ENCODE measurements at regions not wholly inside any gene's neighbourhood (a gene's known extent, or its start where the extent isn't known, plus 50 kb on each side); places are given as distances from the start of the nearest gene placed in this dataset.
A peak's percentile ranks its signal among the peaks of the same experiment; 100 is the strongest.

- WGBS, 3 donors, result 48 to 86% (median 85%) methylated on average over 1 of the region's 1 CpG
- H3K36me3 ChIP-seq (ENCODE audit: control insufficient read depth in 3 of 3, insufficient read depth in 2 of 3, low read depth in 1 of 3, low read length in 3 of 3), result no peaks in the 10 kb centered on the region
- no peak for DNase-seq
- no peaks in the 10 kb centered on the region for H3K4me1 ChIP-seq (ENCODE audit: control insufficient read depth in 3 of 3, insufficient read depth in 2 of 3, low read depth in 1 of 3, low read length in 2 of 3)
- FAIRE-seq, result no peak
- H3K9me3 ChIP-seq (ENCODE audit: control insufficient read depth in 2 of 2, insufficient read depth in 1 of 2, low read depth in 1 of 2, low read length in 1 of 2), result no peaks in the 10 kb centered on the region
- H3K27me3 ChIP-seq (ENCODE audit: control insufficient read depth in 3 of 3, insufficient read depth in 3 of 3, low read length in 3 of 3), result no peaks in the 10 kb centered on the region
- H3K4me3 ChIP-seq (ENCODE audit: low read depth in 1 of 3, low read length in 3 of 3), result no peak overlapping the region
- no peak overlapping the region for H3K27ac ChIP-seq (ENCODE audit: low read depth in 1 of 3, low read length in 2 of 3)
Observed at GRCh38 chr3:43201581-43201980, 84.8 kb upstream of the SNRK start.

- Histone ChIP-seq H3K36me3 (ENCODE audit: control insufficient read depth in 3 of 3, insufficient read depth in 2 of 3, low read depth in 1 of 3, low read length in 3 of 3) (no peaks in the 10 kb centered on the region), H3K9me3 (ENCODE audit: control insufficient read depth in 2 of 2, insufficient read depth in 1 of 2, low read depth in 1 of 2, low read length in 1 of 2) (no peaks in the 10 kb centered on the region), H3K4me3 (ENCODE audit: low read depth in 1 of 3, low read length in 3 of 3) (no peak overlapping the region), H3K4me1 (ENCODE audit: control insufficient read depth in 3 of 3, insufficient read depth in 2 of 3, low read depth in 1 of 3, low read length in 2 of 3) (peaks cover 0 to 4% (median 2%) of the 10 kb centered on the region in 3 donors), H3K27ac (ENCODE audit: low read depth in 1 of 3, low read length in 2 of 3) (no peak overlapping the region), H3K27me3 (ENCODE audit: control insufficient read depth in 3 of 3, insufficient read depth in 3 of 3, low read length in 3 of 3) (no peaks in the 10 kb centered on the region)
- WGBS, 3 donors, result 77 to 80% (median 79%) methylated on average over 3 of the region's 3 CpGs
- DNase-seq (no peak), FAIRE-seq (no peak)
Observed at GRCh38 chr3:43199645-43200306, 86.6 kb upstream of the SNRK start.

DNA sequence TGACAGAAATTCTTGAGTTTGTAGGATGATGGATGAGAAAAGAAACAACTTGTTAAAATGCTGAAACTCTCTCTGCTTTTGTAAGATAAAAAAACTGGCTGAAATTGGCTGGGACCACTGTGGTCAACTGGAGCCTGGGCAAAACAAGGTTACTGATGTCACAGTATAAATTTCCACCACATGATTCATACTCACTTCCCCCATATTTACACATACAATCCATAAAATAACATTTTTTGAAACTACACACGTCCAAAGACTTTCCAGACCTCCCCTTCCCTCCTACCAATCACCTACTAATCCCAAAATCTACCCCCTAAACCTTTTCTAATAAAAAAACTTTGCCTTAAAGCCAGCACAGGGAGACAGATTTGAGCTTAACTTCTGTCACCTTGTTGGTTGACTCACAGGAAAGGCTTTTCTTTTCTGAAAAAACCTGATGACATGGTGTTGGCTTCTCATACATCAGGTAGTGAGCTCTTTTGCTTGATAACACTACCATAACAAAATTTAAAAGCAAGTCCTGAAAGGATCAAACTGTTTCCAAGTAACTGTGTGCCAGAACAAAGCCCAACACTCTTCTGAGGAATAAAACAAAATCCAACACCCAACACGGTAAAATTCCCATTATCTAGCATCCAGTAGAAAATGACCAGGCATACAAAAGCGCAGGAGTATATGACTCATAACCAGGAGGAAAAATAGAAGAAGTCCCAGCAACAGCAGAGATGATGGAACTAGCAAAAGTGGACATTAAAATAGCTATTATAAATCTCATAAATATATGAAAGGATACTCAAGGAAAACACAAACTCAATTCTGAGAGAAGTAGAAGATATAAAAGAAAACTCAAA, 87.3 kb upstream of the SNRK start:
- no peak overlapping the region for H3K4me3 ChIP-seq (ENCODE audit: low read depth in 1 of 3, low read length in 3 of 3)
- no peak overlapping the region for H3K27ac ChIP-seq (ENCODE audit: low read depth in 1 of 3, low read length in 2 of 3)
- no peak for DNase-seq
- 87 to 91% (median 90%) methylated on average over 3 of the region's 3 CpGs for WGBS, 3 donors
- no peaks in the 10 kb centered on the region for H3K27me3 ChIP-seq (ENCODE audit: control insufficient read depth in 3 of 3, insufficient read depth in 3 of 3, low read length in 3 of 3)
- no peaks in the 10 kb centered on the region for H3K9me3 ChIP-seq (ENCODE audit: control insufficient read depth in 2 of 2, insufficient read depth in 1 of 2, low read depth in 1 of 2, low read length in 1 of 2)
- no peak for FAIRE-seq
- peaks cover 0 to 11% (median 7%) of the 10 kb centered on the region in 3 donors for H3K4me1 ChIP-seq (ENCODE audit: control insufficient read depth in 3 of 3, insufficient read depth in 2 of 3, low read depth in 1 of 3, low read length in 2 of 3)
- no peaks in the 10 kb centered on the region for H3K36me3 ChIP-seq (ENCODE audit: control insufficient read depth in 3 of 3, insufficient read depth in 2 of 3, low read depth in 1 of 3, low read length in 3 of 3)

DNA sequence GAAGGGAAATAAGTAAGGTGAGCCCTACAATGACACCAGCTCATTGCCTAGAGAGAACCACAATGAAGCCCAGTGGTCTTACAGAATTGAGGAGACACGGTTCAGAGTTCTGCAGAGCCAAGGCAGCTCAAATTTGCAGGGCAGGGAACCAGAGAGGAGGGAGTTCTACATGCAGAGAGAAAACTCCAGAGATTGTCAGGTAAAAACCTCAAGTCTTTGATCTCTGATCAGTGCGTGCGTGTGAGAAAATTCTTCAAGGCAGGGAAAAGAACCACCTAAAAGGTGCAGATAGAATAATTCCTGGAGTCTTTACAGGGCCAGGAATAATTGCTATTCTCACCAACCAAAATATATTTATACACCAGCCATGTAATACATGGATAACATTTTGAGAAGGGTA, 88.0 kb upstream of the SNRK start:
- Histone ChIP-seq H3K4me1 (ENCODE audit: control insufficient read depth in 3 of 3, insufficient read depth in 2 of 3, low read depth in 1 of 3, low read length in 2 of 3) (peaks cover 0 to 14% (median 11%) of the 10 kb centered on the region in 3 donors), H3K4me3 (ENCODE audit: low read depth in 1 of 3, low read length in 3 of 3) (no peak overlapping the region), H3K27ac (ENCODE audit: low read depth in 1 of 3, low read length in 2 of 3) (no peak overlapping the region), H3K27me3 (ENCODE audit: control insufficient read depth in 3 of 3, insufficient read depth in 3 of 3, low read length in 3 of 3) (no peaks in the 10 kb centered on the region), H3K36me3 (ENCODE audit: control insufficient read depth in 3 of 3, insufficient read depth in 2 of 3, low read depth in 1 of 3, low read length in 3 of 3) (no peaks in the 10 kb centered on the region), H3K9me3 (ENCODE audit: control insufficient read depth in 2 of 2, insufficient read depth in 1 of 2, low read depth in 1 of 2, low read length in 1 of 2) (no peaks in the 10 kb centered on the region)
- FAIRE-seq (no peak), DNase-seq (no peak)
- 76 to 93% (median 81%) methylated on average over 3 of the region's 3 CpGs for WGBS, 3 donors

DNA sequence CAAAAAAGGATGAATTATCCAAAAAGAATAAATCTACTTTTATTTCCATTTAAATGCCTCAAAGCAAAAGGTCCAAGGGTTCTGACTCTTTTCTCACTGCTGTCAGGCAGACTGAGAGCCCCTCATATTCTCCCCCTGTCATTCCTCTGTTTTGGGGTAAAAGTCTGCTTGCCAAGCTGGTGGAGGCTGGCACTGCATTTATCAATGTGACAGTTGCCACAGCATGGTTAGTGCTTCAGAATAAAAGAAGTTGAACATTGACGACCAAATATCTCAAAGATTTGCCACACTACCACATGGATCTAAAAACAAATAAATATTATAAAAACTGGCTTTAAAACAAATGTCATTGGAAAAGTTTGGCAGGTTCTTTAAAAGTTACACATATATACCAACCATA, 89.2 kb upstream of the SNRK start:
- no peak overlapping the region for H3K27ac ChIP-seq (ENCODE audit: low read depth in 1 of 3, low read length in 2 of 3)
- peaks cover 0 to 14% (median 11%) of the 10 kb centered on the region in 3 donors for H3K4me1 ChIP-seq (ENCODE audit: control insufficient read depth in 3 of 3, insufficient read depth in 2 of 3, low read depth in 1 of 3, low read length in 2 of 3)
- no peak overlapping the region for H3K4me3 ChIP-seq (ENCODE audit: low read depth in 1 of 3, low read length in 3 of 3)
- no peak for DNase-seq
- no peak for FAIRE-seq
- no peaks in the 10 kb centered on the region for H3K36me3 ChIP-seq (ENCODE audit: control insufficient read depth in 3 of 3, insufficient read depth in 2 of 3, low read depth in 1 of 3, low read length in 3 of 3)
- H3K27me3 ChIP-seq (ENCODE audit: control insufficient read depth in 3 of 3, insufficient read depth in 3 of 3, low read length in 3 of 3), result no peaks in the 10 kb centered on the region
- no peaks in the 10 kb centered on the region for H3K9me3 ChIP-seq (ENCODE audit: control insufficient read depth in 2 of 2, insufficient read depth in 1 of 2, low read depth in 1 of 2, low read length in 1 of 2)
- WGBS, 3 donors, result 52 to 65% (median 54%) methylated on average over 1 of the region's 1 CpG

- FAIRE-seq (no peak), DNase-seq (no peak)
- 70 to 80% (median 79%) methylated on average over 6 of the region's 6 CpGs for WGBS, 3 donors
- H3K4me1 ChIP-seq (ENCODE audit: control insufficient read depth in 3 of 3, insufficient read depth in 2 of 3, low read depth in 1 of 3, low read length in 2 of 3), result peaks cover 0 to 14% (median 11%) of the 10 kb centered on the region in 3 donors
- no peaks in the 10 kb centered on the region for H3K36me3 ChIP-seq (ENCODE audit: control insufficient read depth in 3 of 3, insufficient read depth in 2 of 3, low read depth in 1 of 3, low read length in 3 of 3)
- no peaks in the 10 kb centered on the region for H3K27me3 ChIP-seq (ENCODE audit: control insufficient read depth in 3 of 3, insufficient read depth in 3 of 3, low read length in 3 of 3)
- no peak overlapping the region for H3K4me3 ChIP-seq (ENCODE audit: low read depth in 1 of 3, low read length in 3 of 3)
- no peaks in the 10 kb centered on the region for H3K9me3 ChIP-seq (ENCODE audit: control insufficient read depth in 2 of 2, insufficient read depth in 1 of 2, low read depth in 1 of 2, low read length in 1 of 2)
- no peak overlapping the region for H3K27ac ChIP-seq (ENCODE audit: low read depth in 1 of 3, low read length in 2 of 3)
Observed at GRCh38 chr3:43196721-43197120, 89.6 kb upstream of the SNRK start.

GRCh38 chr3:43195115-43195498, 89.2 kb upstream of the POMGNT2 start:
- DNase-seq (no peak), FAIRE-seq (no peak)
- Histone ChIP-seq H3K9me3 (ENCODE audit: control insufficient read depth in 2 of 2, insufficient read depth in 1 of 2, low read depth in 1 of 2, low read length in 1 of 2) (no peaks in the 10 kb centered on the region), H3K4me1 (ENCODE audit: control insufficient read depth in 3 of 3, insufficient read depth in 2 of 3, low read depth in 1 of 3, low read length in 2 of 3) (peaks cover 0 to 18% (median 11%) of the 10 kb centered on the region in 3 donors), H3K27me3 (ENCODE audit: control insufficient read depth in 3 of 3, insufficient read depth in 3 of 3, low read length in 3 of 3) (no peaks in the 10 kb centered on the region), H3K4me3 (ENCODE audit: low read depth in 1 of 3, low read length in 3 of 3) (no peak overlapping the region), H3K36me3 (ENCODE audit: control insufficient read depth in 3 of 3, insufficient read depth in 2 of 3, low read depth in 1 of 3, low read length in 3 of 3) (no peaks in the 10 kb centered on the region), H3K27ac (ENCODE audit: low read depth in 1 of 3, low read length in 2 of 3) (peak overlapping the region in 1 of 3 donors; percentile 65)
- 63 to 77% (median 76%) methylated on average over 3 to 4 of the region's 4 CpGs for WGBS, 3 donors

DNA sequence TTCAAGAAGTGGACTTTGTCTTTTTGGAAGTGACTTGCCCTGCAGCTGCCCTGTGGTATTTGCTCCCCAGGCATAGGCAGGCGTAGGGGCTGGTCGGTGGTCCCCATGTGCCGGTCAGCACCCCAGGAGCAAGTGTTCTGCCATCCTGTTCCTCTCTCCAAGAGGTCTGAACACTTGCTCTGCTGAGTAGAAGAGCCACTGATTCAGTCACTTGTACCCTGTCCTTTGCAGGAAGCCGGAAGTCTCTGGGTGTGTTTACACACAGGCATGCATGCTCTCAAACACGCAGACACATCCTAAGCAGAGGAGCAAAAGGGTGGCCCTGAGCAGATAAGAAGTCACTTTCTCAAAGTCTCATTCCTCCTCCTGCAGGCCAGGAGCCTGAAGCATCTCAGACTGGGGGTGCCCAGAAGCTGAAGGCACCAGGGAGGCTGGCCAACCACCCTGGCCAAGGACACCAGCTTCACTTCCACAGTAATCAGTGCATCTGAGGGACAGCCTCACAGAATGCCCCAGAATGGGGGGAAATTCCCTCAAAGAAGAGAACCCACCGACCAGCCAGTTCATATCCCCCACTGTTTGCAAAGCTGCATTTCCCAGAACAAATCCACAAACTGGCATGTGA, 88.7 kb upstream of the POMGNT2 start:
- DNase-seq (peak; percentile 80 to 89), FAIRE-seq (no peak)
- Histone ChIP-seq H3K9me3 (ENCODE audit: control insufficient read depth in 2 of 2, insufficient read depth in 1 of 2, low read depth in 1 of 2, low read length in 1 of 2) (no peaks in the 10 kb centered on the region), H3K36me3 (ENCODE audit: control insufficient read depth in 3 of 3, insufficient read depth in 2 of 3, low read depth in 1 of 3, low read length in 3 of 3) (no peaks in the 10 kb centered on the region), H3K4me3 (ENCODE audit: low read depth in 1 of 3, low read length in 3 of 3) (no peak overlapping the region), H3K27ac (ENCODE audit: low read depth in 1 of 3, low read length in 2 of 3) (peak overlapping the region; percentile 64 to 83 (median 74)), H3K4me1 (ENCODE audit: control insufficient read depth in 3 of 3, insufficient read depth in 2 of 3, low read depth in 1 of 3, low read length in 2 of 3) (peaks cover 0 to 20% (median 11%) of the 10 kb centered on the region in 3 donors), H3K27me3 (ENCODE audit: control insufficient read depth in 3 of 3, insufficient read depth in 3 of 3, low read length in 3 of 3) (no peaks in the 10 kb centered on the region)
- 24 to 44% (median 25%) methylated on average over 6 of the region's 6 CpGs for WGBS, 3 donors

Measured in small intestine (tissue), 7 donors.